ENCODE measurements at regions not wholly inside any gene's neighbourhood (a gene's known extent, or its start where the extent isn't known, plus 50 kb on each side); places are given as distances from the start of the nearest gene placed in this dataset.
"Not testable (repeated sequence)": the region's sequence is repeated elsewhere in the genome, so short reads cannot be mapped to it uniquely, and the experiment has no call there.

GRCh38 chr5:143659599-143660238 is 152.2 kb upstream of the HMHB1 start:
- DNase-seq, result no peak

GRCh38 chr5:143658956-143659355 is 153.0 kb upstream of the HMHB1 start:
- DNase-seq, result no peak

- no peak for DNase-seq
Observed at GRCh38 chr5:143657647-143658285, 154.2 kb upstream of the HMHB1 start.

GRCh38 chr5:143653766-143654282 is 158.1 kb upstream of the HMHB1 start:
- DNase-seq, result no peak

- DNase-seq, result no peak
Observed at GRCh38 chr5:143653256-143653655, 158.7 kb upstream of the HMHB1 start.

- peak; percentile 68 for DNase-seq
Observed at GRCh38 chr5:143652108-143652700, 159.8 kb upstream of the HMHB1 start.

GRCh38 chr5:143649937-143650621 is 161.9 kb upstream of the HMHB1 start:
- no peak for DNase-seq

GRCh38 chr5:143648696-143649095 is 163.3 kb upstream of the HMHB1 start:
- DNase-seq, result no peak

GRCh38 chr5:143646961-143647360 is 165.0 kb upstream of the HMHB1 start:
- no peak for DNase-seq

GRCh38 chr5:143645356-143645755 is 166.6 kb upstream of the HMHB1 start:
- DNase-seq, result no peak

GRCh38 chr5:143644727-143645126 is 167.2 kb upstream of the HMHB1 start:
- DNase-seq, result no peak

- DNase-seq, result no peak
Observed at GRCh38 chr5:143642791-143643190, 169.2 kb upstream of the HMHB1 start.

GRCh38 chr5:143641549-143642355 is 170.2 kb upstream of the HMHB1 start:
- no peak for DNase-seq

GRCh38 chr5:143638654-143639053 is 173.3 kb upstream of the HMHB1 start:
- DNase-seq, result no peak

- DNase-seq, result no peak
Observed at GRCh38 chr5:143636931-143637528, 174.9 kb upstream of the HMHB1 start.

GRCh38 chr5:143635888-143636287 is 176.1 kb upstream of the HMHB1 start:
- DNase-seq, result no peak

GRCh38 chr5:143635146-143635752 is 176.7 kb upstream of the HMHB1 start:
- no peak for DNase-seq

- no peak for DNase-seq
Observed at GRCh38 chr5:143634689-143635088, 177.3 kb upstream of the HMHB1 start.

- no peak for DNase-seq
Observed at GRCh38 chr5:143629871-143630659, 181.9 kb upstream of the HMHB1 start.

GRCh38 chr5:143625048-143625447 is 186.9 kb upstream of the HMHB1 start:
- not testable (repeated sequence) for DNase-seq

- no peak for DNase-seq
Observed at GRCh38 chr5:143624465-143624864, 187.5 kb upstream of the HMHB1 start.
